Choroid plexus epithelial cell (primary cell): ENCODE measurements at regions not wholly inside any gene's neighbourhood (a gene's known extent, or its start where the extent isn't known, plus 50 kb on each side); places are given as distances from the start of the nearest gene placed in this dataset.
A peak's percentile ranks its signal among the peaks of the same experiment; 100 is the strongest.

Experiments
- DNase-seq: peaks from one replicate; pipeline ENCODE4 v3.0.0-alpha.2; 2010; ENCODE audit warnings: low read depth
- H3K4me3 ChIP-seq: 2 replicates; pipeline ENCODE4 v1.5.1; 2011; ENCODE audit warnings: low read depth, mild to moderate bottlenecking, control low read depth, low read length, moderate library complexity
- TF ChIP-seq, protein P1 (sequence below): conservative IDR thresholded peaks from 2 replicates; pipeline ENCODE4 v1.5.1; 2011; ENCODE audit warnings: low read depth, mild to moderate bottlenecking, control low read depth, inconsistent platforms, low read length, moderate library complexity

DNA sequence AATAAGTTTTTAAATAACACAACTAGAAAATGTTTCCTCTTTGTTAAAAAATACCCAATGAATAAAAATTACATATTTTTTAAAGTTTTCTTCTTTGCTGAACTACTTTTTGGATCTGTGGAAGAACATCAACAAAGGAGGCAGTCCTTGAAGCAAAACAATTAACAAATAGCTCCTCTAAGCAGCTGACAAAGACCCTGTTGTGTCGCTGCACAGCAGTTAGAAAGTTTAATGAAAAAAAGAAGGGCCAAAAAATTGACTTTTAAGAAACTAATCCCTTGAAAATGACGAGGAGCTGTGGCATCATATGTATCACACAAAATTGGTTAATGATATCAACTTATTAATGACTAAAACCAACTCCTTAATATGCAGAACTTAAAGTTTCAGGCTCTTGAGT lies 72.1 kb downstream of the SLITRK1 start:
- DNase-seq = no peak
- TF ChIP-seq, protein P1, sequence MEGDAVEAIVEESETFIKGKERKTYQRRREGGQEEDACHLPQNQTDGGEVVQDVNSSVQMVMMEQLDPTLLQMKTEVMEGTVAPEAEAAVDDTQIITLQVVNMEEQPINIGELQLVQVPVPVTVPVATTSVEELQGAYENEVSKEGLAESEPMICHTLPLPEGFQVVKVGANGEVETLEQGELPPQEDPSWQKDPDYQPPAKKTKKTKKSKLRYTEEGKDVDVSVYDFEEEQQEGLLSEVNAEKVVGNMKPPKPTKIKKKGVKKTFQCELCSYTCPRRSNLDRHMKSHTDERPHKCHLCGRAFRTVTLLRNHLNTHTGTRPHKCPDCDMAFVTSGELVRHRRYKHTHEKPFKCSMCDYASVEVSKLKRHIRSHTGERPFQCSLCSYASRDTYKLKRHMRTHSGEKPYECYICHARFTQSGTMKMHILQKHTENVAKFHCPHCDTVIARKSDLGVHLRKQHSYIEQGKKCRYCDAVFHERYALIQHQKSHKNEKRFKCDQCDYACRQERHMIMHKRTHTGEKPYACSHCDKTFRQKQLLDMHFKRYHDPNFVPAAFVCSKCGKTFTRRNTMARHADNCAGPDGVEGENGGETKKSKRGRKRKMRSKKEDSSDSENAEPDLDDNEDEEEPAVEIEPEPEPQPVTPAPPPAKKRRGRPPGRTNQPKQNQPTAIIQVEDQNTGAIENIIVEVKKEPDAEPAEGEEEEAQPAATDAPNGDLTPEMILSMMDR = no peak
- no peak overlapping the region for H3K4me3 ChIP-seq

DNA sequence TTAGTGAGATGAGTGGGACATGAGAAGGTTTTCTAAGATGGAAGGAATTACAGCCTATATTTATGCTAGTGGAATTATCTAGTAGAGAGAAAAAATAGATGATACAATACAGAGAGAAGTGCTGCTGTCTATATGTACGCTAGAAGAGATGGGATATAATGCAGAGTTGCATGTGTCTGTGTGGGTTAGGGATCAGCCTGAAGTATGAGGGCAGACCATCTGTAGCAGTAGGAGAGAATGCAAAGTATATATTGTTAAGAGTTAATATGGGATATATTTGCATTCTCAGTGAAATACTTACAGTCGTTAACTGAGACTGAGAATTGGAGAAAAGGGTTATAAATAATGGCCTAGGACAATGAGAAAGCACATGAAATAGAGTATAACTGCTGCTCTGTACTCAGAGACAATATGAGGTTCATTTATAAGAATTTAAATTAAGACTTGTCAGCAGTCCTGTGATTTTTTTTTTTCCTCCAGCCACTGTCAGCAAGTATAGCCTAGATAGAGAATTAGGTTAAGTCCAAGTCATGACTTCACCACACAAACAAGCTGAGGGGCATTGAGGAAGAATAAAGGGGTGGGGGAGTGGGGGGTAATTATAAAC lies 77.8 kb downstream of the SLITRK1 start:
- DNase-seq = no peak

DNA sequence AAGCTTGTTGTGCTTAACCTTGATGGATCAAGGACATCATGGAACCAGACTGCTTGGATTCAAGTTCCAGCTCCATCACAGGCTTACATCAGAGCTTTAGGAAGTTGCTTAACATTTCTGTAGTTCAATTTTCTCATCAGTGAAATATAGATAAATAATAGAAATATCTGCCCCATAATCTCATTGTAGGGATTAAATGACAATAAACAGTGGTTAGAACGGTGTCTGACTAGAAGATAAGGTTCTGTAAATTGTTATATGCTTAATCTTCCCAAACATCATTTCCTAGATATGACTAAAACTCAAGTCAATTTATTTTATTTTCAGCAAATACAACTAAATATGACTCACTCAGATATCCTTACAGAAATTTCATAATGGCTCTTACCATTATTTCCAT lies 83.5 kb downstream of the SLITRK1 start:
- no peak overlapping the region for H3K4me3 ChIP-seq
- DNase-seq = peak; percentile 47
- TF ChIP-seq, protein P1 = no peak

More for the DNA sequence above, 77.8 kb downstream of the SLITRK1 start:
- no peak overlapping the region for H3K4me3 ChIP-seq
- TF ChIP-seq, protein P1 = no peak

GRCh38 chr13:83796364-83796763 lies 85.9 kb downstream of the SLITRK1 start:
- DNase-seq = no peak
- no peak overlapping the region for H3K4me3 ChIP-seq
- TF ChIP-seq, protein P1 = no peak

DNA sequence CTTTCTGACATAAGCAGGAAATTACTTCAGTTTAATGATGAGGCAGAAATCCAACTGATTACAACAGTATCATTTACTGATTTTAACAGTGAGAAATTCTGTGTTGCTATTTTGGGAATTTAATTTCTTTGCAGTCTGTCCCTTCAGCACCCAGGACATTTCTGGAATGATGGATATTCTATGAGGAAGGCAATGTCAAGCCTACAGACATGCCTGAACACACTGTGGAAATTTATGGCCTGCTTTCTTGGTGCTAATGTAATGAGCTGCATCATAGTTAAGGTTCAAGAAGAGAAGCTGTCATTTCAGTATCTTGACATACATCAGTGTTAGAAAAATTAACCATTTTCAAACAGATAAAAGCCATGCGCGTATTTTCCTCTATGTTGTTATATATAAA lies 87.7 kb downstream of the SLITRK1 start:
- TF ChIP-seq, protein P1 = no peak
- DNase-seq = no peak
- no peak overlapping the region for H3K4me3 ChIP-seq

DNA sequence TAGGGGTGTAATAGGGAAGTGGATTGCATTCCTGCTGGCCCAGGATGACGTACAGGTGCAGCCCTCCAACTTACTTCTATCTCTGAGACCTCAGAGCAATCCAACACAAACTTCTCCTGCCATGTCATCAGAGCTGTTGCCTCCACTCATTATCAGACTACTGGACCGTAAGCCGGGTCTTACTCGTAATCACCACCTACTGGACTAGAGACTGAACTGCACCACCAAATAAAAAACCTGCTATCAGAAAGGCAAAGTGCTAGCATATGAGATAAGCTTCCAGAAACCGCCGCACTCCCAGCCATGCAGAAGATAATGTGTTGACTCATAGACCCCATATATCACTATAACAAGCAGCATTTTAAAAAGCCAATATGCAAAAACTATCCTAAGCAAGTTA lies 102.0 kb downstream of the SLITRK1 start:
- no peak overlapping the region for H3K4me3 ChIP-seq
- DNase-seq = peak; percentile 76
- TF ChIP-seq, protein P1 = peak; percentile 76

DNA sequence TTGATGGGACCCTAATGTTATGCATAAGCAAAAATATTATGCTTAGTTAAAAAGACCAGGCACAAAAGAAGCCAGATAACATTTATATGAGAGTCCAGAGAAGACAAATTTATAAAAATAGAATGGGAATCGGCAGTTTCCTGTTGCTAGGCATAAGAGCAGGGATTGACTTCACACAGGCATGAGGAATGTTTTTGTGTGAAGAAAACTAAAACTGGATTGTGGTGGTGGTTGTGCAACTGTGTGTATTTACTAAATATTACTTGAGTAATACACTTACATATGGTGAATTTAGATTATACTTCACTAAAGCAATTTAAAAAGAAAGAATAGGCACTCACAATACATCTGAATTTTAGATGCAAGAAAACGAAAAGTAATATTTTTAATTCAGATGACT lies 108.3 kb downstream of the SLITRK1 start:
- DNase-seq = peak; percentile 61
- TF ChIP-seq, protein P1 = no peak
- no peak overlapping the region for H3K4me3 ChIP-seq
